ENCODE measurements at regions not wholly inside any gene's neighbourhood (a gene's known extent, or its start where the extent isn't known, plus 50 kb on each side); places are given as distances from the start of the nearest gene placed in this dataset.
A peak's percentile ranks its signal among the peaks of the same experiment; 100 is the strongest.

DNA sequence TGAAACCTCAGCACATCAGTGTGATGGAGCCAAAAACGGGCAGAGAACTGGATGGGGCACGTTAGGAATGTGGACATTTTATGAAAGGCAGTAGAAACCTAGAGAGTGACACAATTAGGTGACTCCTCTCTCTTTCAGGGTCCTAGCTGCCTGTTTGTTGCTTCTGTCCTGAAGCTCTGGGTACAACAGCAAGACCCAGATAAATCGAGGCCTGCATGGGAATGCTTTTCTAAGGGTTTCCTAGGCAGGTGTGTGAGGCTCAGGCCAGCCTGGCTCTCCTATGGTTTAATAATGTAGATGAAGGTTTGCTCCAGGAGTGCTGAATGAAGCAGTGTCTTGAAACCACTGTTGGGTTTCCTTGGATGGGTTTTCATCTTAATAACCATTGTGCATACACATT is 517.1 kb upstream of the RAB6C start:
- DNase-seq = no peak

DNA sequence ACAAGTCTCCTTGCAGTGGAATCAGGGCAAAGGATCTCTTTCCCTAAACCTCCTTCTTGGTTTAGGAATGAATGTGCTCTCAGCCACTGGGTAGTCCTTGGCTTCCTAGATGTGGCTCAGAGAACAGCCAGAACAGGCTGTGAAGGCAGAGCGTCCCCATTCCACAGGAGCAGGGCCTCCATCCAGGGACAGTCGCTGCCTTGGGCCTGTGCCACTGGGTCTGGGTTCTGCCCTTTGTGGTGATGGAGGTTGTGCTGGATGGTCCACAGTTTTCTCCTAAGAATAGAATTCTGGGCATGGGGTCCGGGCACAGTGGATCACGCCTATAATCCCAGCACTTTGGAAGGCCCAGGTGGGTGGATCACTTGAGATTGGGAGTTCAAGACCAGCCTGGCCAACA is 516.5 kb upstream of the RAB6C start:
- DNase-seq = no peak

DNA sequence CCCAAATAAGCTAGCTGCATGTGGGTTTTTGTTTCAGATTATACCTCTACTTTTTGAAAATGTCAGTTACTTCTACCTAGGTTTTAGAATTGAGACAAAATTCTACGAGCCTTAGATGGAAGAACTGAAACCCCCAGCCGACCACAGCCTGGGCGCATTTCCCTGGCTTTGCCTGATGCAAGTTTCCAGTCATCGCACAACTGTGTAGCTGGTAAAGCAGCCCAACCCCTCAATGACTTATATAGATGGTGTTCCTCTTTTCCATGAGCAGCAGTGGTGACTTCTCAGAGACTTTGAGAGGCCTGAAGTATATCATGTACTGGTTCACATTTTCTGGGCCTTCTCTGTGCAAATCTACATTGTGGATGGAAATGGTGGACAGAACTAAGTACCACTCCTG is 515.4 kb upstream of the RAB6C start:
- DNase-seq = no peak

DNA sequence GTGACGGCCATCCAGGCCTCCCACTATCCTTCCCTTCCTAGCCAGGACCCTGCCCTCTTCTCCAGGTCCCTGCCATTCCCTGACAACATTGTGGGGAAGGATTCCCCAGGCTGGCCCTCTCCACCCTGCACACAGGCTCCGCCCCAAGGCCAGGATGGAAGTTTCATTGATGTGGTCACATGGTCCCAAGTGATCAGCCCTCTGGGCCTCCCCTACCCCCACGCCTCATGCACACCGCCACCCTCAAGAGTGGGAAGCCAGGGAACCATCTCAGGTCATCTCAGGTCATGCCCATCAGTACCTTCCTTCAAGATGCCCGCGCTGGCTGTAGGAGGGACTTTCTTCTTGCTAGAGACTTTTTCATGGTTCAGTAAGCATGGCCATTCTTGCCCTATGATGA is 514.8 kb upstream of the RAB6C start:
- DNase-seq = no peak

DNA sequence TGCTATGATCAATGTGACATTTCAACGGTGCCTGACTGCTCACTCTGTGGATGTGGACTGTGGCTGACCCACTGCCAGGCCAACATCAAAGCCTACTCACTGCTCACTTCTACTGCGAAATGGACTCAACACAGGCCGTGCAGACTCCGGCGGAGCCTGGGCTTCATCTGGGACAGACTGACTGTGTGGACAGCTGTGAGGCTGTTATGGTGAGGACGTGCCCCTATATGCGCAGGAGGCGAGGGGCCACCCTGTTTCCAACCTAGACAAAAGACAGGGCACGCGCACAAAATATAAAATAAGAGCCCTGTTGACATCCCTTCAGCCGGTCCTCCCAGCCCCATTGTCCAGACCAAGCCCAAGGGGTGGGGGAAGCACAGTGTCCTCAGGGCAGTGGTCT is 514.4 kb upstream of the RAB6C start:
- DNase-seq = no peak

DNA sequence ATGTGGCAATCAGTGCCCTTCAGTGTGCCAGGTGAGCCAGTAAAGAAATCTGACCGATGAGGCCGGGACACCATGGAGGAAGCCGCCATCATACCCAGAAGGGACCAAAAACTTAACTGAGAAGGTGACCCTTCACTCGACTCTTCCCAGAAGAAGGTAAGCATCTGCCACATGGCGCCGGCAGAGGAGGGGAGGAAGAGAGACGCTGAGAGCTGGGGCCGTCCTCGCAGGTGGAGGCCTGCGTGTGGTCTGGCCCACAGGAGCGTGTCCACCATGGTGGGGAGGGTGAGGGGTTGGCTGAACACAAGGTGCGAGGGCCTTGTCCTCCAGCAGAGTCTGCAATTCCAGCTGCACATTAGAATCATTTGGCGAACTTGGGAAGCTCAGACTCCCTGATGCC is 513.1 kb upstream of the RAB6C start:
- DNase-seq = no peak

DNA sequence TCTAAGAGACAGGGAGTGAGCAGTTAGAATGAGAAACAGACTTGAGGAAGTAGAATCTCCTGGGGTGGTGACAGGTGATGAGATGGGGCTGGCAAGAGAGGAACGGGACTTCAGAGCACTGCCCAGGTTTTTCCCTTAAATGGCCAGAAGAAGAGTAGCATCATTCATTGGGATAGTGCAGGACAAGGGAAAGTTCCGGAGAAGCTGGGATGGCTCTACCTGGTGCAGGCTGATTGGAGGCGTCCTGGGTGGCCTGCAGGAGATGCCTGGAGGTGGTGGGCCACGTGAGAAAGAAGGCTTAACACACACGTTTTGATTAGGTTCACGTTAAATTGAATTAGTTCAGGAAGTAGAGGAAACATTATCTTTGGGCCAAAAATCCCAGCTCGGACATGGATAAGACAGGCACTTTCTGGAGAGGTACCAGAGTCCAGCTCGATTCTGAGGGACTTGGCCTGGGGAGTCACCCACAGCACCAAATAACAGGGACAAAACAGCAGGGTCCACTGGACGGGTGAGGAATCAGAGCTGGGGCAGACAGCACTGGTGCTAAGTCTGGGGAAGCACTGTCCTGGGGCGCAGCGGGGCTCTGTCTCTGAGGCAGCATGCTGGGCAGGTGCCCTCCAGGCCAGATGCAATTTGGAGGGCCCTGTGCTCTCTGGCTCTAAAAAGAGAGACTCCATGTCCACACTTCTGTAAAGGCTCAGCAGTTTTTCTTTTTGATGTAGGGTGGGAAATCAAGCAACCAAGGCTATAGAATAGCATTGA is 512.3 kb upstream of the RAB6C start:
- DNase-seq = no peak

DNA sequence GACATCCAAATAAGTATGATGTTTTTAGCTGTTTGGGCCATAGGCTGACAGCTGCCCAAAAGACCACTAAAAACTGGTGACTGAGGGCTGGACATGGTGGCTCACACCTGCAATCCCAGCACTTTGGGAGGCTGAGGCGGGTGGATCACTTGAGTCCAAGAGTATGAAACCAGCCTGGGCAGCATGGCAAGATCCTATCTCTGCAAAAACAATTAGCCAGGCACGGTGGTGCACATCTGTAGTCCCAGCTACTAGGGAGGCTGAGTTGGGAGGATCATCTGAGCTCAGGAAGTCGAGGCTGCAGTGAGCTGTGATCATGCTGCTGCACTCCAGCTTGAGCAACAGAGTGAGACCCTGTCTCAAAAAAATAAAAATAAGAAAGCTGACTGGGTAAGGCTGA is 511.5 kb upstream of the RAB6C start:
- no peak for DNase-seq

DNA sequence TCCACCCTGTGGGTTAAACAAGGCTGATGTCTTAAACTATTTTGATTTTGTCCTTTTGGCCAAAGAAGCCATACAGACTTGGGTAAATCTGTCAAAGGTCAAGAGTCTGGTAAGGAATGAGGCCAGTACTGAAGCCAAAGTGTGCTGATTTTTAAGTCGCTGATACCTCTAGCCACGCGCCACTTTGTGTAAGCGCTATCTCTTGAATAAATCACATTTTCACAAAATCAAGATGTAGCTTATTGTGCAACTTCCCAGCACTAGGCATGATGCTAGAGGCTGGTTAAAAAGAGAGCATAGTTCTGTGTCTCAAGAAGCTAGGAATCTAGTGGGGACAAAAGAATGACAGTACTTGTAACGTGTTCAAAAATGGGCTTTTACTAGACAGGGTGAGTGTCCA is 510.6 kb upstream of the RAB6C start:
- no peak for DNase-seq

DNA sequence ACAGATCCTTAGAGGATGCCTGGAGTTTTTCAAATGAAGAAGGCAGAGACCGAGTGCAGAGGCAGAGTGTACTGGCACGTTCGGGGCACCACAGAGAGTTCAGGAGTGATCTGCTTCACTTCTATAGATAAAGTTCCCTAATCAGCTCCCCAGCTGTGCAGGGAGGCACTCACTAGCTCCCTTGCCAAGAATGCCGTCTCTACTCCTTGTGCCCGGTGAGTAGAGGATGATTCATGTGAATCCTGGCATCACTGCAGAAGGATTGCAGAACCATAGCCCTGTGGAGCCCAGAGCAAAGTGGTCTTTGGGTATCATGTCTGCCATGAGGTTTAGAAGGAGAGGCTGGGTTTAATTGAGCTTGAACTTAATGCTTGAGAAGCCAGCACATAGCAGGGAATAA is 510.1 kb upstream of the RAB6C start:
- no peak for DNase-seq

DNA sequence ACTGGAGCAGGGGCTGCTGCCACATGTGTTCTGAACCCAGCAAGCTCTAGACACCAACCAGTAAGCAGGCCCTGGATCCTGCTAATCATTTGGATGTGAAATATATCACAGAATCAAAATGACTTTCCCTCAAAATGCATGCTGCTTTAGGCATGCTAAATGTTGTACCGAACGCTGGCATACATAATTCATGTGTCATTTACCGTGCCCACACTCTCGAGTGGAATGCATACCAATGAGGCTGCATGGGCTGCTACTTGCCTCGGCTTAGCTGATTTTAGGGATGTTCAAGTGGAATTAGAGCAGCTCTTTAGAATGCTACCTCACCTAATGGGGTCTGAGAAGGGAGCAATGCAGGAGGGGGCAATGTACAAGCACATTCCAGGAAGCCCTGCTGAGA is 509.6 kb upstream of the RAB6C start:
- DNase-seq = no peak

DNA sequence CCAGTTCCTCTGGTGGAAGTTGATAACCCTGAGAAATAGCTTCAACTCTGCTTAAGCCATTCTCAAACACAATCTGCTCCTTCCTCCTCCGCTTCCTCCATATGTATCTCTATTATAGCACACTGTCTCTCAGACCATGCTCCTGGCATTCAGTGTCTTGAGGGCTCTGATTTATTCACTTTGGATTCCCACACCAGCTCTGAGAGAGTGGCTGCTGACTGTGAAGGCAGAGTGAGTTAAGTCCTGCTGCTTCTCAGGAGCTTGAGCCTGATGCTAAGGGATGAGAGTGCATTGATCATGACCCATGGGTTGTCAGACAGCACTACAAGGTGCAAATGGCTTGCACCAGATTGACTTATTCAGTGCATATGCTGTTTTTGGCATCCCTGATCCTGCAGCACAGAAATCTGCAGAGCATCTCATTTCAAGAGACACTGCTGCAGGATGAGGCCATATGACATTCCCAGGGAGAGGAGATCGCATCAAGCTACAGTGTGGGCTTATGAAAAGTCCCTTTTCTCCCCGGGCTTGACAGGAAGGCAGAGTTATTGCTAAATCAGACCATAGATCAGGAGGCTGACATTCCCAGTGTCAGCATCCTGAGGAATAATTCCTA is 500.5 kb upstream of the RAB6C start:
- DNase-seq = no peak

DNA sequence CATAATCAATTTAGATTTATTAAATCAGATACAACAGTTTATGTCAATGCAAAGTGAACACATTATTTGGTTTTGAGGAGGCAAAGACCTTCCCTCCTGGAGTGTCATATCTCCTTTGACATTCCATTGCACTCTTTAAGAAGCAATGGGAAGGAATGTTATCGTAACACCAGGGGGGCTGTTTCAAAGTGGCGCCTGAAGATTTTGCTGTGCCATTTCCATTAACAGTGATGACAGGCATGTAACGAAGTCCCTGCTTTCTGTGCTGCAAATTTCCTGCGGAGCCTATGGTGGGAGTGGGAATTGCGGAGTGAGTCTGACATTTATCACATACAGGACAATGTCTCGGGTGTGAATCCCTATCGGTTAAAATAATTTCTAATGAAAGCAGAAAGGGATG is 499.6 kb upstream of the RAB6C start:
- no peak for DNase-seq

DNA sequence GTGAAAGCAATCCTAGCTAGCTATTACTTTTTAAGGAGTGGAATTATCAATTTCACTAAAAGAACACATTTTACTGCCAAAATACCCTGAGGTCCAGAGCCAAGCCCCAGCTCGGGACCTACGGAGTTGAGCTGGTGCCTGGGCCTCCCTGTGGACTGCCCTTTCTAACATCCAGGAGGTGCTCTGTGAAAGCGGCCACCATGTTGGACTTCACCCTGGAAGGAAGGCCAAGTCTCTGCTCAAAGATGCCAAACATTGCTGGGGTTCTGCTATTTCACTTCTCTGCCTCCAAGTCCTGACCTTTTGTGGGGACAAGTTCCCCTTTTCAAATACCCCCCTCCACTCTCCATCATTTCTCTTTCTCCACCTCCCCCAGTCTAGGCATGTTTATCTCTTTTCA is 498.7 kb upstream of the RAB6C start:
- no peak for DNase-seq

DNA sequence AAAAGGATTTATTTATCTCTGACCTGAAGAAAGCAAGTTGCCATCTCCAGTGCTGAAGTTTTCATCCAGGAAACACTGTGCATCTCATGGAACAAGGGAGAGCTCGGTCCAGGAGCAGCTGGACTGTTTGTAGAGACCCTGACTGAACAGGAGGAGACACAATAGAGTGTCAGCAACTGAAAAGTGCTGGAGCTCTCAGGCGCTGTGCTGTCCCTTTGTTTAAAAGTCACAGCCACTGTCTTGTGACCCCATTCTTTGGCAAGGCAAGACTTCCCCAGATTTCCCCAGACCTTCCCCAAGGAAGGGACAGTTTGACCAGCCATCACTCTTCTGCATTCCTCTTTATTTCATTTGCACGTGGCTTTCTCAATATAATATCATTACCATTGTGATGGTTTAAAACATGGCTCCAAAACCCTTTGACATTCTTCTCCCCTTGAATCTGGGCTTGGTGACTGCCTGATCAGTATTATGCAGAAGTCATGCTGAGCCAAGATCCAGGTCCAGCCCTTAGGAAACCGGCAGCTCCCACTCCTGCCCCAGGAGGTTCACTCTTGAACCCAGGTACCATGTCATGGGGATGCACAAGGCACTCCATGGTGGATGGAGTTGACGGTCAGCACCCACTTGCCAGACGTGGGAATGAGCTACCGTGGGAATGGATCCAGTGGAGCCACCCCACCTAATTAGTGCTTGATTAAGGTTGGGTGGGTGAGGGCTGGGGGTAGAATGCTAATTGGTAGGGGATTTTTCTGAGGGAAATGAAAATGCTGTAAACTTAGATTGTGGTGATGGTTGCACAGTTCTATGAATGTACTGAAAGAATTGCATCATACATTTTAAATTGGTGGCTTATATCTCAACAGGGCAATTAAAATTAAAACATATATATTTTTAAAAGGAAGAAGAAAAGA is 497.9 kb upstream of the RAB6C start:
- no peak for DNase-seq

DNA sequence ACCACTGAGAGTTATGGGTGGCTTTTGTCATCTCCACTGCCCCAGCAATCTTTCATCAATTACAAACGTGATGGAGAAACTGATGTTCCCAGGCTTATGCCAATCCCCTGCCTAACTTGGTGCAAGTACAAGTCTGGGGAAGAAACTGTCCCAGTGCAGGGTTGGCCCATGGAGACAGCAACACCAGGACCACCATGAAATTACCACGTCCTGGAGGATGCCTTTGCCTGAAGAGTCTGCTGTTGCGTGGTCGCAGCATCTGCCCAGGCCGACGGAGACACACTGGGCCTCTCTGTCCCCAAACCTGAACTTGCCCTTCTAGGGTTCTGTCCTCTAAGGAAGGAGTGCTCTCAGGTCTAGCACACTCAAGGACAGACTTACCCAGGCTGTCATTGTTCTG is 496.8 kb upstream of the RAB6C start:
- no peak for DNase-seq

DNA sequence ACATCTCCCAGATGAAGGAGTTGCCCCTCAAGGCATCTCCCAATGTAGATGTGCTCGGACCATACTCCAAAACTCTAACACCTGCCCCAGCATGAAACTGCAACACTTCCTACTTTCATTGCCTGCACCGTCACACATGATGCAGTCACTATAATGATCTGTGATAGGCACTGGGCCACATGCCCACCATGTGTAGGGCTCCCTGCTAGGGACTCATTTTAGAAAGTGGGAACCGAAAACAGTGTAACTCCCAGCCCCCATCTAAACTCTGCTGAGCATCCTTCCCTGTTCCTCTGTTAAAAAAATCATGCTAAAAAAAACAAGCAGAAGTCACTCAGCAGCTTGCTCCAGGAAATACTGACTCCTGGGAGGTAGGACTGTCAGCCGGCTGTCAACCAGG is 496.1 kb upstream of the RAB6C start:
- DNase-seq = no peak

DNA sequence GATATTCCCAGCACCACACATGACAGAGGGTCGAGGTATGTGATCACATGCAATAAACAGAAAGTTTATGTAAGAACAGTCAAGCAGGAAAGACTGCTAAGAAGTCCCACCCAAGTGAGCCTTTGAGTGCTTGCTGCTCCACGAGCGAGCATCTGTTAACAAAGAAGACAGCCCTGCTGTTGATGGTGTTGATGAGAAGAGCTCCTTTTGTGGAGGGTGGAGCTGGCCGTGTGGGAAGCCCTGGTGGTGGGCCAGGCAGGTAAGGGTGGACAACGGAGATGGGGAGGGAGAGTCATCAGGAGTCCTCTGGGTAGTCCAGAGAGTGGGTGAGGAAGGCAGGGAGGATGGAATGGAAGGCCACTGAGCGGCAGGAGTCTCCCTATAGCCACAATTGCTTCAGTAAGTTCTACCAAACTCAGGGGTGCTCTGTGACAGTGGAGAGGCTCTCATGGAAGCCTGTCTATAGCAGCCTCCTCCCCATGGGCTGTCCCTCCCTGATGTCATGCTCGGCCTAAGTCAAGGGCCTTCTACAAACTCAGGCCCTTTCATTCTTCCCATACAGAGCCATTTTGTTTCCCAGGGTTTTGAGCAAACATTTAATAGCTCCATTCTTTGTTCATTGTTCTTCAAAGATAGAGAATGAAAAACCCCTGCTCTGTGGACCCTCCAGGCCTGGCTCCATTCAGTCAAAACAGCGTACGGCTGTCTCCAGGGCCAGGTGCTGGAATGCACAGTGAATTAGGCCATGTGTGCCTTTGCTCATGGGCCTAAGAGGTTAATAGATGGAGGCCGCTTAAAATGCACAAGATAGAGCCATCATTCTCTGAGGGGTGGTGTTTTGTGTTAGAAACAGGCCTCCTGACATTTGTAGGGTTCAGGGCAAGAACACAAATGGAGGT is 494.2 kb upstream of the RAB6C start:
- no peak for DNase-seq

DNA sequence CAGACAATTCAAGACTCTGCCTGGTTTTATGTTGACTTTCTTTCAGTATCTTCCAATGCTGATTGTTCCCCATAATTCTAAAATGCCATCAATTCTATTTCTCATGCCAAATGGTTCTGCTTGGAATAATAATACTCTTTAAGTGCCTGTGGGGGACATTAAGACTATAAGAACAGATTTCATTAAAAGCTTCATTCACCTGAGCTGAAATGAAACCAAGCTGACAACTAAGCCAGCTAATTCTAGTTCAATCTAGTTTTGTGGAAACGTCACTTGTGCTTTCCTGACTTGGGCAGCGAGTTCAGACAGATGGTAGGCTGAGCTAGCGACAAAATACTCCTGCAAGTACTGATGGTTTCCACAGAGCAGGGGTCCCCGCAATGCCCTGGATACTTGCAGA is 491.1 kb upstream of the RAB6C start:
- DNase-seq = no peak

DNA sequence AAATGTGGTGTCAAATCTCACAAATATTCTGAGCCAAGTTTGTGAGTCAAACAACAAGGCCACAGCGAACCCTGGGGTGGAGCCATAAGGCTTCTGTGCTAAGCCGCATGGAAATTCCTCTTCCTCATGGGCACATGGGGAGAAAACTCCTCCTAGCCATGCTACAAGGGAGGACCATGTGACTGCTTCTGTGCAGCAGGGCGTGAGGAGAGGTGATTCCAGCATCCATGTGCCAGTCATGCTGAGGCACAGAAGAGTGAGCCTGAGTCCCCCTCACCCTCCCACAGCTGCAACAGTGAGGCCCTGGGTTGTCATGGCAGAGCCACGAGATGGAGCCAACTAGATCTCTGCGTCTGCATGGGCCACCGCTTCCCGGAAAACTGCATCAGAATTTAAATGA is 488.8 kb upstream of the RAB6C start:
- DNase-seq = peak; percentile 28

DNA sequence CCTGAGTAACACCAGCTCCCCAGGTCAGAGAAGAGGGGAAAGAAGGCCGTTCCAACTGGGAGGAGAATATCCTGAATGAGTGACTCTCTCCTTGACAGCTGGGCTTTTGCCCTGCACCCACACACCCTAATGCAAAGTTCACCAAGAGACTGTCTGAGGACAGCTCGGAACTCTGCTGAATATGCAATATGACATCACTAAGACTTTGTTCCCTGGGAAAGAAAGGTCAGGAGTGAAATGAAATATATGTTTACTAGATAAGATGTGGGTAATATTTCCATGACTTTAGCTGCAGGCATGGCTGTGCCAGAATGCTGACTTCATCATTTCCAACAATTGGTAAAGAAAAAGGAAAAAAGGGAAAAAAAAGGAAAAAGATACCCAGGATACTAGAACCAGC is 488.2 kb upstream of the RAB6C start:
- DNase-seq = no peak

DNA sequence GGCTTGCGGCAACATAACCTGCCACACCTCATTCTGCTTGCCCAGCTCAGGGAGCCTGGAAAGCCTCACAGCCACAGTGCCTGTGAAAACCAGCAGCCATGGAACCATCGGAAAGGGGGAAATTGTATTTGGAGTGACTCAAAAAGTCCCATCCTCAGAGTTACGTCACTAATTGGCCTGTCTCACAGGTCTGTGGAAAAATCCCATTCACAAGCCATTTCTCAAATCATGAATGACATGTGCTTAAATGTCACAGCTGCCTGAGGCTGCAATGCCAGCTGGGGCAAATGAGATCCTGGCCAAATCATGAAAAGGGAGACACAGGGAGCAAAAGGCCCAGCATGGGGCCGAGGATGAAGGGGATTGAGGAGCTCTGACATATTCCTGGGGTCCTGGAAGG is 486.9 kb upstream of the RAB6C start:
- DNase-seq = no peak
